ENCODE measurements at regions not wholly inside any gene's neighbourhood (a gene's known extent, or its start where the extent isn't known, plus 50 kb on each side); places are given as distances from the start of the nearest gene placed in this dataset.
"Not testable (repeated sequence)": the region's sequence is repeated elsewhere in the genome, so short reads cannot be mapped to it uniquely, and the experiment has no call there.

- H3K9me3 ChIP-seq (ENCODE audit: control insufficient read depth in 2 of 3, low read length in 3 of 3); H3K4me1 Mint-ChIP-seq; H3K27me3 Mint-ChIP-seq; H3K36me3 ChIP-seq (ENCODE audit: control insufficient read depth in 2 of 3, insufficient read depth in 3 of 3, low read length in 3 of 3); POLR2A ChIA-PET; intact Hi-C loops (cut with micrococcal nuclease); H3K36me3 Mint-ChIP-seq; H3K4me3 Mint-ChIP-seq; CTCF ChIA-PET; H3K4me3 ChIP-seq (ENCODE audit: low read length); H3K9me3 Mint-ChIP-seq; H3K27ac Mint-ChIP-seq; DNase-seq; ATAC-seq; H3K27me3 ChIP-seq (ENCODE audit: control insufficient read depth in 2 of 2, insufficient read depth in 2 of 2, low read length in 2 of 2); H3K4me1 ChIP-seq (ENCODE audit: control insufficient read depth in 2 of 2, insufficient read depth in 2 of 2, low read length in 2 of 2); H3K27ac ChIP-seq (ENCODE audit: low read depth, low read length): not testable (repeated sequence)
Observed at GRCh38 chr10:47626975-47627374, 103.5 kb upstream of the AGAP9 start.

- H3K4me1 ChIP-seq (ENCODE audit: control insufficient read depth in 2 of 2, insufficient read depth in 2 of 2, low read length in 2 of 2); H3K27me3 Mint-ChIP-seq; H3K9me3 ChIP-seq (ENCODE audit: control insufficient read depth in 2 of 3, low read length in 3 of 3); H3K4me1 Mint-ChIP-seq; H3K27ac ChIP-seq (ENCODE audit: low read depth, low read length); H3K4me3 ChIP-seq (ENCODE audit: low read length); ATAC-seq; POLR2A ChIA-PET; H3K36me3 Mint-ChIP-seq; H3K9me3 Mint-ChIP-seq; DNase-seq; H3K4me3 Mint-ChIP-seq; H3K27ac Mint-ChIP-seq; H3K36me3 ChIP-seq (ENCODE audit: control insufficient read depth in 2 of 3, insufficient read depth in 3 of 3, low read length in 3 of 3); H3K27me3 ChIP-seq (ENCODE audit: control insufficient read depth in 2 of 2, insufficient read depth in 2 of 2, low read length in 2 of 2); CTCF ChIA-PET; intact Hi-C loops (cut with micrococcal nuclease): not testable (repeated sequence)
Observed at GRCh38 chr10:47622719-47623118, 99.3 kb upstream of the AGAP9 start.

- H3K4me3 ChIP-seq (ENCODE audit: low read length); H3K27me3 ChIP-seq (ENCODE audit: control insufficient read depth in 2 of 2, insufficient read depth in 2 of 2, low read length in 2 of 2); POLR2A ChIA-PET; H3K9me3 Mint-ChIP-seq; intact Hi-C loops (cut with micrococcal nuclease); H3K27ac Mint-ChIP-seq; H3K36me3 ChIP-seq (ENCODE audit: control insufficient read depth in 2 of 3, insufficient read depth in 3 of 3, low read length in 3 of 3); DNase-seq; CTCF ChIA-PET; H3K27ac ChIP-seq (ENCODE audit: low read depth, low read length); H3K27me3 Mint-ChIP-seq; H3K4me1 Mint-ChIP-seq; H3K36me3 Mint-ChIP-seq; ATAC-seq; H3K4me3 Mint-ChIP-seq; H3K4me1 ChIP-seq (ENCODE audit: control insufficient read depth in 2 of 2, insufficient read depth in 2 of 2, low read length in 2 of 2); H3K9me3 ChIP-seq (ENCODE audit: control insufficient read depth in 2 of 3, low read length in 3 of 3): not testable (repeated sequence)
Observed at GRCh38 chr10:47619300-47620012, 96.0 kb upstream of the AGAP9 start.

GRCh38 chr10:47609311-47609710, 85.9 kb upstream of the AGAP9 start:
- not testable (repeated sequence) for H3K4me3 ChIP-seq (ENCODE audit: low read length); H3K4me3 Mint-ChIP-seq

GRCh38 chr10:47605791-47606773, 82.6 kb upstream of the AGAP9 start:
- H3K27ac Mint-ChIP-seq = not testable (repeated sequence)

More at GRCh38 chr10:47609311-47609710, 85.9 kb upstream of the AGAP9 start:
- H3K4me1 ChIP-seq (ENCODE audit: control insufficient read depth in 2 of 2, insufficient read depth in 2 of 2, low read length in 2 of 2); H3K36me3 Mint-ChIP-seq; H3K27me3 ChIP-seq (ENCODE audit: control insufficient read depth in 2 of 2, insufficient read depth in 2 of 2, low read length in 2 of 2); H3K4me1 Mint-ChIP-seq; H3K9me3 ChIP-seq (ENCODE audit: control insufficient read depth in 2 of 3, low read length in 3 of 3); POLR2A ChIA-PET; CTCF ChIA-PET; DNase-seq; H3K27ac Mint-ChIP-seq; H3K27me3 Mint-ChIP-seq; H3K27ac ChIP-seq (ENCODE audit: low read depth, low read length); H3K9me3 Mint-ChIP-seq; ATAC-seq; H3K36me3 ChIP-seq (ENCODE audit: control insufficient read depth in 2 of 3, insufficient read depth in 3 of 3, low read length in 3 of 3); intact Hi-C loops (cut with micrococcal nuclease): not testable (repeated sequence)

GRCh38 chr10:47600604-47601003, 77.2 kb upstream of the AGAP9 start:
- H3K9me3 Mint-ChIP-seq, POLR2A ChIA-PET: not testable (repeated sequence)

More at GRCh38 chr10:47605791-47606773, 82.6 kb upstream of the AGAP9 start:
- H3K9me3 Mint-ChIP-seq; intact Hi-C loops (cut with micrococcal nuclease); H3K4me1 ChIP-seq (ENCODE audit: control insufficient read depth in 2 of 2, insufficient read depth in 2 of 2, low read length in 2 of 2); H3K4me3 Mint-ChIP-seq; H3K9me3 ChIP-seq (ENCODE audit: control insufficient read depth in 2 of 3, low read length in 3 of 3); POLR2A ChIA-PET; CTCF ChIA-PET; DNase-seq; H3K36me3 Mint-ChIP-seq; H3K27me3 Mint-ChIP-seq; H3K36me3 ChIP-seq (ENCODE audit: control insufficient read depth in 2 of 3, insufficient read depth in 3 of 3, low read length in 3 of 3); H3K27me3 ChIP-seq (ENCODE audit: control insufficient read depth in 2 of 2, insufficient read depth in 2 of 2, low read length in 2 of 2); ATAC-seq; H3K4me3 ChIP-seq (ENCODE audit: low read length); H3K4me1 Mint-ChIP-seq; H3K27ac ChIP-seq (ENCODE audit: low read depth, low read length): not testable (repeated sequence)

GRCh38 chr10:47600127-47600526, 76.7 kb upstream of the AGAP9 start:
- H3K4me1 ChIP-seq (ENCODE audit: control insufficient read depth in 2 of 2, insufficient read depth in 2 of 2, low read length in 2 of 2); H3K27me3 ChIP-seq (ENCODE audit: control insufficient read depth in 2 of 2, insufficient read depth in 2 of 2, low read length in 2 of 2); H3K36me3 ChIP-seq (ENCODE audit: control insufficient read depth in 2 of 3, insufficient read depth in 3 of 3, low read length in 3 of 3); DNase-seq; ATAC-seq; POLR2A ChIA-PET; H3K4me1 Mint-ChIP-seq; H3K4me3 Mint-ChIP-seq; H3K27ac ChIP-seq (ENCODE audit: low read depth, low read length); H3K27ac Mint-ChIP-seq; H3K9me3 Mint-ChIP-seq; H3K4me3 ChIP-seq (ENCODE audit: low read length); H3K27me3 Mint-ChIP-seq; H3K36me3 Mint-ChIP-seq; intact Hi-C loops (cut with micrococcal nuclease); CTCF ChIA-PET; H3K9me3 ChIP-seq (ENCODE audit: control insufficient read depth in 2 of 3, low read length in 3 of 3): not testable (repeated sequence)

More at GRCh38 chr10:47600604-47601003, 77.2 kb upstream of the AGAP9 start:
- H3K4me3 Mint-ChIP-seq; H3K9me3 ChIP-seq (ENCODE audit: control insufficient read depth in 2 of 3, low read length in 3 of 3); H3K27me3 Mint-ChIP-seq; H3K4me3 ChIP-seq (ENCODE audit: low read length); H3K4me1 ChIP-seq (ENCODE audit: control insufficient read depth in 2 of 2, insufficient read depth in 2 of 2, low read length in 2 of 2); H3K27ac ChIP-seq (ENCODE audit: low read depth, low read length); H3K27ac Mint-ChIP-seq; DNase-seq; CTCF ChIA-PET; ATAC-seq; H3K36me3 Mint-ChIP-seq; intact Hi-C loops (cut with micrococcal nuclease); H3K4me1 Mint-ChIP-seq; H3K27me3 ChIP-seq (ENCODE audit: control insufficient read depth in 2 of 2, insufficient read depth in 2 of 2, low read length in 2 of 2); H3K36me3 ChIP-seq (ENCODE audit: control insufficient read depth in 2 of 3, insufficient read depth in 3 of 3, low read length in 3 of 3): not testable (repeated sequence)
